ENCODE measurements at regions not wholly inside any gene's neighbourhood (a gene's known extent, or its start where the extent isn't known, plus 50 kb on each side); places are given as distances from the start of the nearest gene placed in this dataset.

- no peak for TF ChIP-seq EP300 (IDR thresholded peaks at IDR 0.05)
- peak in 2 of 7 experiments; percentile 7 to 23 for TF ChIP-seq CTCF (IDR thresholded peaks at IDR 0.05)
- TF ChIP-seq POLR2AphosphoS5 (IDR thresholded peaks at IDR 0.05) = no peak
These were observed 135.8 kb downstream of the USP31 start for GRCh38 chr16:23013484-23013883.

Data from stomach (tissue), 4 donors.